Pons (tissue), 1 donor: ENCODE measurements at regions not wholly inside any gene's neighbourhood (a gene's known extent, or its start where the extent isn't known, plus 50 kb on each side); places are given as distances from the start of the nearest gene placed in this dataset.
"Not testable (repeated sequence)": the region's sequence is repeated elsewhere in the genome, so short reads cannot be mapped to it uniquely, and the experiment has no call there.

Experiments
- DNase-seq: peaks from one replicate; pipeline ENCODE4 v3.0.0-alpha.2; 2016; ENCODE audit warnings: low spot score

DNA sequence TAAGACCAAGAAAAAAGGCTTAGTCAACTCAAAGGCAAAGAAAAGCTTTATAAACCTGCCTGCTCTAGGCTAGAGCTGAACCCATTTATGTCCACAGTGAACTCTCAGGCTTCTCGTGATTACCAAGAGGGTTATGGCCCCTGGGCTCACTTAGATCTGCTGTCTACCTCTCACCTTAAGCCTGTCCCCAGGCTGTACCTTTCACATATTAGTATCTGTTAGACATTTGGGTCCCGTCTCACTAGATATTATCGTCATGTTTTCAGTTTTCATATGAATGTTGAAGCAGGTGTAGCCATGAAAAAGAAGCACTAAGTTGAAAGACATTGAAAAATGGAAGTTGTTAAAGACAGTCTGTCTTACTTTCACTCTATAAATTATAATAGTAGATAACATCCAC lies 75.2 kb upstream of the COX7C start:
- no peak for DNase-seq

GRCh38 chr5:86546044-86546443 lies 71.7 kb upstream of the COX7C start:
- DNase-seq = no peak

DNA sequence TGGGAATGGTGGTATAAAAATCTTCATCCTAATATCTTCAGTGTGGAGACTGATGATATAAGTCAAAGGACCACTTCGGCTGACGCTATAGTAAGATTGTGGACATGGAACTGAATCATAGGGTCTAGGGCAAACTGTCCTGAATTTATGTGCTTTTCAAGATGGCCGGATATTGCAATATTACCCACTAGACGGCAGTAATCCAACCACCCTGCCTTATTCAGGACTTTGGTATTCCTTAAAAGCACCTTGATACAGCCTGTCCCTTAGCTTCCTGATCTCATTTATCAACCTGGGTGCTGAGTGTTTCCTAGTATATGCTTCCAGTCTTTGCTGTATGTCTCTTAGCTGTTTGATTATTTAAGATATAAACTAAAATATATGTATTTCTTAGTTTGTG lies 71.2 kb upstream of the COX7C start:
- DNase-seq = no peak

DNA sequence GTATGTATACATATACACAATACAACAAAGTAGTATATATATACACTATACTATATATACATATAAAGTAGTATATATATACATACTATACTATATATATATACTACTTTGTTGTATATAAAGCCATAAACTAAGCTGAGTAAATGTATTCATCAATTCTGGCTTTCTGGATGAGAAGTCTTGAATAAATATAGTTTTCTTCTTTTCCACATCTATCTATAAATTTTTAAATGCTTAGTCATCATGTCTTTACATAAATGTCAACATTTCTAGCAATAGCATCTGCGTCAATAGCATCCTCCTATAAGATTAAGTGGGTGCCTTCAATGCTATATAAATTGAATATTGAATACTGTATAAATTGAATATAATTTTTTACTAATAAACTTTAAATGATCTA lies 63.1 kb upstream of the COX7C start:
- no peak for DNase-seq

DNA sequence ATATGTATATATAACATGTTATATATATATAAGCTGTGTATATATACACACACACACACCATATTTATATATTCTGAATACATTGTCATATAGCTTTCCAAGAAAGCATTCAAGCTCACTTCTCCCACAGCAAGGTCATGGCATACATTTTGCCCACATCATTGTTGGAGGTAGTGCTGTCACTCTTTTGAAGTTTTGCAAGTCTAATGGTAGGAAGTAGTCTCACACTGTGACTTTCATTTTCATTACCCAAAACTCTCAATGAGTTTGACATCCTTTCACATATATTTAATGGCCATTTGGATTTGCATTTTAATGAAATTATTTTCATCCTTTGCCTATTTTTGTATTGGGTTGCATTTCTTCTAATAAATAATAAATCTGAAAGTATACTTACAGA lies 59.8 kb upstream of the COX7C start:
- DNase-seq = no peak

GRCh38 chr5:86565197-86565789 lies 52.4 kb upstream of the COX7C start:
- no peak for DNase-seq

DNA sequence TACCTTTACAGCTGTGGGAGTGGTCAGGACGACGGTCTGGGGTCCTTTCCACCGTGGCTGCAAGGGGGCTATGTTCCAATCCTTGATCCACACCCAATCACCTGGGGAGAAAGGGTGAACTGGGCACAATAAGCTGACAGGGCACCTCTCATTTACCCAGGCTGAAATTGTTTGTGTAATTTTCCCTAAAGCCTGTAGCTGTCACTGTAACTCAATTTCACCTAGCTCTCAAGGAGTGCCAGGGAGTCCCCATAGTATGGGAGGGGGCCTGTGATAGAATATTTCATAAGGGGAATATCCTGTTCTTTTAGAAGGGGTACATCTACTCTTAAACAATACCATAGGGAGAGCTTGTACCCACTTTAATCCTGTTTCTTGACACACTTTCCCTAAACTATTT lies 51.7 kb upstream of the COX7C start:
- not testable (repeated sequence) for DNase-seq
